Vagina (tissue), 2 donors: ENCODE measurements at regions not wholly inside any gene's neighbourhood (a gene's known extent, or its start where the extent isn't known, plus 50 kb on each side); places are given as distances from the start of the nearest gene placed in this dataset.
"Not testable (repeated sequence)": the region's sequence is repeated elsewhere in the genome, so short reads cannot be mapped to it uniquely, and the experiment has no call there.

Experiments
- POLR2AphosphoS5 ChIP-seq, 2 donors: sonication (generic); formaldehyde crosslinking; IDR thresholded peaks; one replicate each; pipeline ENCODE4 v1.9.0; 2017; ENCODE audit warnings: antibody characterized with exemption in 2 of 2, mild to moderate bottlenecking in 2 of 2, low read depth in 1 of 2; ENCODE audit not compliant: insufficient read depth in 1 of 2
- TF ChIP-seq, protein P1 (sequence below), 3 experiments: fragments of 450-650 bp in 2 of 3; fragments of 200-600 bp in 1 of 3; sonication (generic) in 1 of 3; IDR thresholded peaks; one replicate each; pipeline ENCODE4 v1.5.1; 2017 to 2019; ENCODE audit warnings: antibody characterized with exemption in 3 of 3, mild to moderate bottlenecking in 2 of 3, moderate library complexity in 2 of 3

DNA sequence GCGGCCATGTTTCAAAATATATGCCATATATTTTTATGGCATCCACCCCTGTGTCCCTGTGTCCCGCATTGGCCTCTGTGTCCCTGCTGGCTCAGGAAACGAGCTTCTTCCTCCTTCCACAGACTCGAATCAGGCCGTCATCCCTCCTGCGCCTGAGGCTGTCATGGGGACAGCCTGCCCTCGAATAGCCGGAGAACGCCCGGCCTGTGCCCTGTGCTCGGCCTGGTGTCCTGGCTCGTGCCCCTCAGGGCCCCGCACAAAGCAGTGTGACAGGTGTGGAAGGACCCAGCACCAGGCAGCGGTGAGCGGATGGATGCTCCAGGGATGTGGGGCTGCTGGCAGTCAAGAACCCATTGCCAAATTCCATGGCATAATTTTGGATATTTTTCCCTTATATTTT lies 1500.0 kb downstream of the FOXD4L5 start:
- not testable (repeated sequence) for TF ChIP-seq POLR2AphosphoS5 (IDR thresholded peaks at IDR 0.05; ENCODE audit: insufficient read depth in 1 of 2, low read depth in 1 of 2)
- TF ChIP-seq, protein P1, sequence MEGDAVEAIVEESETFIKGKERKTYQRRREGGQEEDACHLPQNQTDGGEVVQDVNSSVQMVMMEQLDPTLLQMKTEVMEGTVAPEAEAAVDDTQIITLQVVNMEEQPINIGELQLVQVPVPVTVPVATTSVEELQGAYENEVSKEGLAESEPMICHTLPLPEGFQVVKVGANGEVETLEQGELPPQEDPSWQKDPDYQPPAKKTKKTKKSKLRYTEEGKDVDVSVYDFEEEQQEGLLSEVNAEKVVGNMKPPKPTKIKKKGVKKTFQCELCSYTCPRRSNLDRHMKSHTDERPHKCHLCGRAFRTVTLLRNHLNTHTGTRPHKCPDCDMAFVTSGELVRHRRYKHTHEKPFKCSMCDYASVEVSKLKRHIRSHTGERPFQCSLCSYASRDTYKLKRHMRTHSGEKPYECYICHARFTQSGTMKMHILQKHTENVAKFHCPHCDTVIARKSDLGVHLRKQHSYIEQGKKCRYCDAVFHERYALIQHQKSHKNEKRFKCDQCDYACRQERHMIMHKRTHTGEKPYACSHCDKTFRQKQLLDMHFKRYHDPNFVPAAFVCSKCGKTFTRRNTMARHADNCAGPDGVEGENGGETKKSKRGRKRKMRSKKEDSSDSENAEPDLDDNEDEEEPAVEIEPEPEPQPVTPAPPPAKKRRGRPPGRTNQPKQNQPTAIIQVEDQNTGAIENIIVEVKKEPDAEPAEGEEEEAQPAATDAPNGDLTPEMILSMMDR (IDR thresholded peaks at IDR 0.05): not testable (repeated sequence)
